ENCODE measurements at regions not wholly inside any gene's neighbourhood (a gene's known extent, or its start where the extent isn't known, plus 50 kb on each side); places are given as distances from the start of the nearest gene placed in this dataset.

DNA sequence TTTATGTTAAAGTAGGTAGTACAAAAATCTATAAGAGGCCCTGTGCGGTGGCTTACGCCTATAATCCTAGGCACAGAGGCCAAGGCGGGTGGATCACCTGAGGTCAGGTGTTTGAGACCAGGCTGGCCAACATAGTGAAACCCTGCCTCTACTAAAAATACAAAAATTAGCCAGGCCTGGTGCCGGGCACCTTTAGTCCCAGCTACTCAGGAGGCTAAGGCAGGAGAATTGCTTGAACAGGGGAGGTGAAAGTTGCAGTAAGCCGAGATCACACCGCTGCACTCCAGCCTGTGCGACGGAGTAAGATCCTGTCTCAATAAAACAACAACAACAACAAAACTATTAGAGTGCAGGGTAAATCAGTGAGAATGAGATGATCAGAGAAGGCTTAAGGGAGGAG lies 634.5 kb downstream of the NR2F1-AS1 start:
- no peaks in the 10 kb centered on the region for H3K27me3 ChIP-seq
- no peak overlapping the region for H3K4me3 ChIP-seq
- TF ChIP-seq, protein P1, sequence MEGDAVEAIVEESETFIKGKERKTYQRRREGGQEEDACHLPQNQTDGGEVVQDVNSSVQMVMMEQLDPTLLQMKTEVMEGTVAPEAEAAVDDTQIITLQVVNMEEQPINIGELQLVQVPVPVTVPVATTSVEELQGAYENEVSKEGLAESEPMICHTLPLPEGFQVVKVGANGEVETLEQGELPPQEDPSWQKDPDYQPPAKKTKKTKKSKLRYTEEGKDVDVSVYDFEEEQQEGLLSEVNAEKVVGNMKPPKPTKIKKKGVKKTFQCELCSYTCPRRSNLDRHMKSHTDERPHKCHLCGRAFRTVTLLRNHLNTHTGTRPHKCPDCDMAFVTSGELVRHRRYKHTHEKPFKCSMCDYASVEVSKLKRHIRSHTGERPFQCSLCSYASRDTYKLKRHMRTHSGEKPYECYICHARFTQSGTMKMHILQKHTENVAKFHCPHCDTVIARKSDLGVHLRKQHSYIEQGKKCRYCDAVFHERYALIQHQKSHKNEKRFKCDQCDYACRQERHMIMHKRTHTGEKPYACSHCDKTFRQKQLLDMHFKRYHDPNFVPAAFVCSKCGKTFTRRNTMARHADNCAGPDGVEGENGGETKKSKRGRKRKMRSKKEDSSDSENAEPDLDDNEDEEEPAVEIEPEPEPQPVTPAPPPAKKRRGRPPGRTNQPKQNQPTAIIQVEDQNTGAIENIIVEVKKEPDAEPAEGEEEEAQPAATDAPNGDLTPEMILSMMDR (IDR thresholded peaks at IDR 0.05 in 4 of 5, conservative IDR thresholded peaks at IDR 0.05 in 1 of 5) = no peak
- no peak for TF ChIP-seq POLR2A (IDR thresholded peaks at IDR 0.05)
- in situ Hi-C loops (cut with MboI; ENCODE audit: low sequenced_read_pairs in 4 of 4) (no loop called here), intact Hi-C loops (cut with DNase I; ENCODE audit: low total_unique reads) (no loop called here)
- H3K36me3 ChIP-seq = no peaks in the 10 kb centered on the region
- ATAC-seq (no peak), DNase-seq (no peak)
- H3K27ac ChIP-seq = no peak overlapping the region
- no peaks in the 10 kb centered on the region for H3K9me3 ChIP-seq
- no peaks in the 10 kb centered on the region for H3K4me1 ChIP-seq

DNA sequence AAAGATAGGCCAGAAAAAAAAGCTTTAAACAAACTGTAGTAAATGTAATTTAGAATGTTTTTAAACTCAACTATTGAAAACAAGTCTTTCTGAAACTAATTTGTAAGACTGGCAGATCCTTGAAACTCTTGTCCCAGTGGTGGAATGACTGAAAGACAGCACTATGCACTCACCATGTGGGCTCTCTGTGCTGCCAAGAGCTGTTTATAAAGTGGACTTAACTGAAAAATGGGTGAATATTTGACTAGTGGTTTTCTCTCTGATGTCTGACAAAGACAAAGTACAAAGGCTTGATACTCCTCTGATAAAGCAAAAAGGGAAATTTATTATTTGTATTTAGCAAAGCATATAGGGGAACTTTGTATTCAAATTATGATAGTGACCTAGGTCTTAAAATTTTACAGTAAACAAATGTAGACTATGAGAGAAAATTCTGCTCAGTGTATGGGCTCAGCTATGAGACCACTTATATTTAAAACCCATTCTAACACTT lies 635.4 kb downstream of the NR2F1-AS1 start:
- in situ Hi-C loops (cut with MboI; ENCODE audit: low sequenced_read_pairs in 4 of 4) = no loop called here
- TF ChIP-seq POLR2A (IDR thresholded peaks at IDR 0.05) = no peak
- TF ChIP-seq, protein P1 (IDR thresholded peaks at IDR 0.05 in 4 of 5, conservative IDR thresholded peaks at IDR 0.05 in 1 of 5) = no peak
- Histone ChIP-seq H3K27ac (no peak overlapping the region), H3K36me3 (no peaks in the 10 kb centered on the region), H3K27me3 (no peaks in the 10 kb centered on the region), H3K9me3 (no peaks in the 10 kb centered on the region), H3K4me1 (no peaks in the 10 kb centered on the region), H3K4me3 (no peak overlapping the region)
- DNase-seq = no peak
- intact Hi-C loops (cut with DNase I; ENCODE audit: low total_unique reads) = no loop called here
- ATAC-seq = no peak

DNA sequence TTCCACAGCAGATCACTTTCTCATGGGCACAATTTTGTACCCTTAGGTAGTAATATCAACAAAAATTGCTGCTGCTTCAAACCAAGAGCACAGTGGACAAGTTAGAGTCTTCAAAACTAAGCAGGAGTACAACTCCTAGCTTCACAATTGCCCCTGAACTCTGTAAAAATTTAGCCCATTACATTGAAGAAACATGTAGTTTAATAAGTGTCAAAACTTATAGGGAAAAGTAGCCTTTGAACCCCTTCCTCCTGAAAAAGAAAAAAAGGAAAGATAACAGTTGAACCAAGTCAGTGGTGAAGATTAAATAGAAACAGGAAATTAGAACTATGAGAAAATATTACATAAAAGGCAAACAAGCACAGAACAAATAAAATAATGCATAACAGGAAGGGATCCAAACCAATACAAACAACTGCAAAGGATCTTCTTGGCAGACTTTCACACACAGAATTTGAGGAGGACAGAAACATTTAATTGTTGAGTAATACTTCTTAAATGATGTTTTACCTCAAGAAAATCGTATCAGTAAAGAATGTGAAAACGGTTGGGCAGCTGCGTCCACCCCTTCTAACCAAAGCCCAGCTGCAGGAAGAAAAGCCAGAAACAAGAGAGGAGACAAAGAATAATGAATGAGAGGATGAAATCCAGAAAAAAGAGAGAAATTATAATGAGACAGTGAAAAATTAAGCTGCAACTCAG lies 636.0 kb downstream of the NR2F1-AS1 start:
- Histone ChIP-seq H3K36me3 (no peaks in the 10 kb centered on the region), H3K27ac (no peak overlapping the region), H3K27me3 (no peaks in the 10 kb centered on the region), H3K4me3 (no peak overlapping the region), H3K4me1 (no peaks in the 10 kb centered on the region), H3K9me3 (no peaks in the 10 kb centered on the region)
- ATAC-seq (no peak), DNase-seq (no peak)
- intact Hi-C loops (cut with DNase I; ENCODE audit: low total_unique reads) = no loop called here
- TF ChIP-seq, protein P1 (IDR thresholded peaks at IDR 0.05 in 4 of 5, conservative IDR thresholded peaks at IDR 0.05 in 1 of 5) = no peak
- TF ChIP-seq POLR2A (IDR thresholded peaks at IDR 0.05) = no peak
- in situ Hi-C loops (cut with MboI; ENCODE audit: low sequenced_read_pairs in 4 of 4) = no loop called here

DNA sequence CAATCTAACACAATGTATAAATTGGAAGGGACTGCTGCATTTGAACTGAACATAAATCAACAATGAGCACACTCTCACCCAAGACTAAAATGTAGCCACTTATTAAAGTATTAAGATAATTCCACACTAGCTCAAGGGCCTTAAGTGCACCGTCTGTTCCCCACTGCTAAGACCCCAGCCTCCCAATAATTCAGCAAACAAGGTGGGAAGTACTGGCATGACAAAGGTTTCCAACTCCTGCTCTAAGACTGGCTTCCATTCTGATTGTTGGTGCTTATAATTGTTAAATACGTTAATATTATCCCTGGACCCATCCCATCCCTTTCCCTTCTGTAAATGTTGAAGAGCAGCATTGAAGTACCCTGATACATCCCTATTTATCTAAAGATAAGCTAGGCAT lies 636.7 kb downstream of the NR2F1-AS1 start:
- Histone ChIP-seq H3K27me3 (no peaks in the 10 kb centered on the region), H3K4me1 (no peaks in the 10 kb centered on the region), H3K9me3 (no peaks in the 10 kb centered on the region), H3K36me3 (no peaks in the 10 kb centered on the region), H3K27ac (no peak overlapping the region), H3K4me3 (no peak overlapping the region)
- ATAC-seq (no peak), DNase-seq (no peak)
- intact Hi-C loops (cut with DNase I; ENCODE audit: low total_unique reads) = no loop called here
- in situ Hi-C loops (cut with MboI; ENCODE audit: low sequenced_read_pairs in 4 of 4) = no loop called here
- no peak for TF ChIP-seq POLR2A (IDR thresholded peaks at IDR 0.05)
- TF ChIP-seq, protein P1 (IDR thresholded peaks at IDR 0.05 in 4 of 5, conservative IDR thresholded peaks at IDR 0.05 in 1 of 5) = no peak

DNA sequence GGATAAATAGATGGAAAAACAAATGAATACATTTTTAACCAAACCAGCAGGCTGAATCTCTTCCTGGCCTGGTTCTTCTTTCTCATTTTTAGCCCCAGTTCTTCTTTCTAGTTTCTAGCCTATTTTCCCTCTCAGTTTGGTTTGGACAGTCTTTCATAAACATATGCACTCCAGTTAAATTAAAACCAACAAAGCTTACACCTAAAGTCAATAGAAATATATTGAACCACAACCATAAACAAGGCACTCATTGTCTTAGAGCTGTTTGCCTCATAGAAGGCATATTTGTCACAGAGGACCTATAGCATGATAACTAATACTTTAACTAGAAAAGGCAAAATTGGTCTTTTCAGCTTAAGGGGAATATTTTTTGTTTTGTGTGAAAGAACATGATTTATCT lies 638.3 kb downstream of the NR2F1-AS1 start:
- Histone ChIP-seq H3K9me3 (no peaks in the 10 kb centered on the region), H3K27ac (no peak overlapping the region), H3K36me3 (no peaks in the 10 kb centered on the region), H3K4me1 (no peaks in the 10 kb centered on the region), H3K4me3 (no peak overlapping the region), H3K27me3 (no peaks in the 10 kb centered on the region)
- TF ChIP-seq, protein P1 (IDR thresholded peaks at IDR 0.05 in 4 of 5, conservative IDR thresholded peaks at IDR 0.05 in 1 of 5) = no peak
- no peak for TF ChIP-seq POLR2A (IDR thresholded peaks at IDR 0.05)
- ATAC-seq = no peak
- in situ Hi-C loops (cut with MboI; ENCODE audit: low sequenced_read_pairs in 4 of 4) (no loop called here), intact Hi-C loops (cut with DNase I; ENCODE audit: low total_unique reads) (no loop called here)
- DNase-seq = no peak
